ENCODE measurements at regions not wholly inside any gene's neighbourhood (a gene's known extent, or its start where the extent isn't known, plus 50 kb on each side); places are given as distances from the start of the nearest gene placed in this dataset.

DNA sequence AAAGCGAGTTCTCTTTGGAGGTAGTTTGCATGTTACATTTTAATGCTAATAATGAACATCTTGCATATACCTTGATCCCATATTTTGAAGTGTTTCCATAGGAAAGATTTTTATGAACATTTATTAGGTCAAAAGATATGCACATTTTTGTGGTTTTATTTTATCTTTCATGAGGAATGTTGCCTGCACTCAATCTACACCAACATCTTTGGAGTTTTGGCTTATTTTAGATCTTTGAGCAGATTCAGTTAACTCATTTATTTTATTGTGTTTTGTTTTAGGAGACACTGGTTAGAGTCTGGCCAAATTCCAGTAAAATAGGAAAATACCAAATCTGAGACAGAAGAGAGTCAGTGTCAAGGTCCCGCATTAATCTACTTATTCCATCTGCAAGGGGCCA is 540.9 kb downstream of the RNF144A start:
- H3K4me1 Mint-ChIP-seq (ENCODE audit: low read depth, unreplicated experiment), result no peaks in the 10 kb centered on the region
- no peak overlapping the region for H3K27ac Mint-ChIP-seq (ENCODE audit: unreplicated experiment)
- H3K36me3 Mint-ChIP-seq (ENCODE audit: unreplicated experiment), result no peaks in the 10 kb centered on the region
- H3K27me3 Mint-ChIP-seq (ENCODE audit: unreplicated experiment), result peaks cover 3% of the 10 kb centered on the region
- H3K4me3 Mint-ChIP-seq (ENCODE audit: unreplicated experiment), result no peak overlapping the region
- no peak for DNase-seq
- no peaks in the 10 kb centered on the region for H3K9me3 Mint-ChIP-seq (ENCODE audit: unreplicated experiment)
- TF ChIP-seq, protein P1, sequence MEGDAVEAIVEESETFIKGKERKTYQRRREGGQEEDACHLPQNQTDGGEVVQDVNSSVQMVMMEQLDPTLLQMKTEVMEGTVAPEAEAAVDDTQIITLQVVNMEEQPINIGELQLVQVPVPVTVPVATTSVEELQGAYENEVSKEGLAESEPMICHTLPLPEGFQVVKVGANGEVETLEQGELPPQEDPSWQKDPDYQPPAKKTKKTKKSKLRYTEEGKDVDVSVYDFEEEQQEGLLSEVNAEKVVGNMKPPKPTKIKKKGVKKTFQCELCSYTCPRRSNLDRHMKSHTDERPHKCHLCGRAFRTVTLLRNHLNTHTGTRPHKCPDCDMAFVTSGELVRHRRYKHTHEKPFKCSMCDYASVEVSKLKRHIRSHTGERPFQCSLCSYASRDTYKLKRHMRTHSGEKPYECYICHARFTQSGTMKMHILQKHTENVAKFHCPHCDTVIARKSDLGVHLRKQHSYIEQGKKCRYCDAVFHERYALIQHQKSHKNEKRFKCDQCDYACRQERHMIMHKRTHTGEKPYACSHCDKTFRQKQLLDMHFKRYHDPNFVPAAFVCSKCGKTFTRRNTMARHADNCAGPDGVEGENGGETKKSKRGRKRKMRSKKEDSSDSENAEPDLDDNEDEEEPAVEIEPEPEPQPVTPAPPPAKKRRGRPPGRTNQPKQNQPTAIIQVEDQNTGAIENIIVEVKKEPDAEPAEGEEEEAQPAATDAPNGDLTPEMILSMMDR (IDR thresholded peaks at IDR 0.05; ENCODE audit: partially characterized antibody, unreplicated experiment), result no peak

GRCh38 chr2:7467782-7468447 is 550.7 kb downstream of the RNF144A start:
- Mint-ChIP-seq H3K4me1 (ENCODE audit: low read depth, unreplicated experiment) (peaks cover 1% of the 10 kb centered on the region), H3K27ac (ENCODE audit: unreplicated experiment) (no peak overlapping the region), H3K27me3 (ENCODE audit: unreplicated experiment) (no peaks in the 10 kb centered on the region), H3K36me3 (ENCODE audit: unreplicated experiment) (no peaks in the 10 kb centered on the region), H3K4me3 (ENCODE audit: unreplicated experiment) (no peak overlapping the region), H3K9me3 (ENCODE audit: unreplicated experiment) (no peaks in the 10 kb centered on the region)
- TF ChIP-seq, protein P1 (IDR thresholded peaks at IDR 0.05; ENCODE audit: partially characterized antibody, unreplicated experiment), result no peak
- DNase-seq, result no peak

DNA sequence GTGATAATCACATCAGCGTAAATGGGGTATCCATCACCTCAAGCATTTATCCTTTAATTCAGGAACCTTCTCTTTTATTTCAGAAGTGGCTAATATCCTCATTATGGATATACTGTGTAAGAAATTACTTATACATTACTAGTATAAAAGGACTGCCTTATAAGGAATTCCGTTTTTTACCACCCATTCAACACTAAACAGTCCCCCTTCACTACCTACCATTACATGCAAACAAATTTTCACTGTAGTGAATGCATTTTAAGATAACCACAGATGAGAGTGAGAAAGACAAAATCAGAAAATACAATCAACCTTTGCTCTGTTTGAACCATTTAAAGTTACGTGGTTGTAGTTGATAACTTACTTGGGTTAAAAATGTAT is 551.2 kb downstream of the RNF144A start:
- Mint-ChIP-seq H3K9me3 (ENCODE audit: unreplicated experiment) (no peaks in the 10 kb centered on the region), H3K36me3 (ENCODE audit: unreplicated experiment) (no peaks in the 10 kb centered on the region), H3K27me3 (ENCODE audit: unreplicated experiment) (no peaks in the 10 kb centered on the region), H3K4me3 (ENCODE audit: unreplicated experiment) (no peak overlapping the region), H3K4me1 (ENCODE audit: low read depth, unreplicated experiment) (peaks cover 1% of the 10 kb centered on the region), H3K27ac (ENCODE audit: unreplicated experiment) (no peak overlapping the region)
- TF ChIP-seq, protein P1 (IDR thresholded peaks at IDR 0.05; ENCODE audit: partially characterized antibody, unreplicated experiment), result no peak
- no peak for DNase-seq

DNA sequence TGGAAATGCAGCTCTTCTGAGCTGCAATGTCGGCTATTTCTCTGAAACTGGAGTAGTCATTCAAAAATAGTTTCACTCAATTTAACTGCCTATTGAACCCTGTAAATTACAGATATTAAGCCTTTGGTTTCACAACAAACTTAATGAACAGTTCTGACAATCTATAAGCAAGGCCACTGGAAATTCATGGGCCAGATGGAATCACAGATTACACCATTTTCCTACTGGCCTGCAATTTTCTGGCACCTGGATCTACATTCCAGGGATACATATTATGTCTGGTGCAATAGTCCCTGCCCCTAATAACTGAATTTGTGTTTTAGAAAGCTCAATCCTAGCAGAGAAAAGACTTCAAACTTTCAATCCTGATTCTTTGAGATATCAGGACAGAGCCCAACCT is 551.7 kb downstream of the RNF144A start:
- Mint-ChIP-seq H3K27ac (ENCODE audit: unreplicated experiment) (no peak overlapping the region), H3K27me3 (ENCODE audit: unreplicated experiment) (no peaks in the 10 kb centered on the region), H3K4me3 (ENCODE audit: unreplicated experiment) (no peak overlapping the region), H3K36me3 (ENCODE audit: unreplicated experiment) (no peaks in the 10 kb centered on the region), H3K9me3 (ENCODE audit: unreplicated experiment) (no peaks in the 10 kb centered on the region), H3K4me1 (ENCODE audit: low read depth, unreplicated experiment) (peaks cover 1% of the 10 kb centered on the region)
- TF ChIP-seq, protein P1 (IDR thresholded peaks at IDR 0.05; ENCODE audit: partially characterized antibody, unreplicated experiment), result no peak
- DNase-seq, result no peak

GRCh38 chr2:7471185-7471584 is 554.0 kb downstream of the RNF144A start:
- TF ChIP-seq, protein P1 (IDR thresholded peaks at IDR 0.05; ENCODE audit: partially characterized antibody, unreplicated experiment), result no peak
- no peaks in the 10 kb centered on the region for H3K9me3 Mint-ChIP-seq (ENCODE audit: unreplicated experiment)
- no peak for DNase-seq
- H3K27me3 Mint-ChIP-seq (ENCODE audit: unreplicated experiment), result no peaks in the 10 kb centered on the region
- no peak overlapping the region for H3K4me3 Mint-ChIP-seq (ENCODE audit: unreplicated experiment)
- no peak overlapping the region for H3K27ac Mint-ChIP-seq (ENCODE audit: unreplicated experiment)
- no peaks in the 10 kb centered on the region for H3K36me3 Mint-ChIP-seq (ENCODE audit: unreplicated experiment)
- H3K4me1 Mint-ChIP-seq (ENCODE audit: low read depth, unreplicated experiment), result peaks cover 1% of the 10 kb centered on the region
